H1 (cell line): ENCODE measurements at regions not wholly inside any gene's neighbourhood (a gene's known extent, or its start where the extent isn't known, plus 50 kb on each side); places are given as distances from the start of the nearest gene placed in this dataset.

Experiments
- CTCF ChIA-PET: fragments of 300-600 bp; sonication (Branson Sonifier 250); formaldehyde crosslinking; loops from one replicate; lab custom pipeline; 2021; ENCODE audit not compliant: partially characterized antibody; lab: Charles Lee
- POLR2A ChIA-PET: fragments of 300-600 bp; sonication (Branson Sonifier 250); formaldehyde crosslinking; loops from one replicate; lab custom pipeline; 2021; ENCODE audit warnings: inconsistent platforms; ENCODE audit not compliant: partially characterized antibody; lab: Charles Lee
- DNase-seq, 2 experiments: peaks; one replicate each; pipeline versions ENCODE4 v3.0.0 to v3.0.0-alpha.2; 2010 to 2022; ENCODE audit warnings: low spot score in 2 of 2, low read depth in 1 of 2, mixed read lengths in 1 of 2
- FAIRE-seq: peaks from 2 replicates; lab custom pipeline; 2011; peaks lifted over from hg19 to GRCh38; lab: Jason Lieb, UNC
- H2AFZ ChIP-seq: 2 replicates; pipeline ENCODE4 v1.8.1; 2012; ENCODE audit warnings: low read length, inconsistent platforms
- H2AK5ac ChIP-seq: 2 replicates; pipeline ENCODE4 v1.6.1; 2013; ENCODE audit warnings: low read depth, low read length
- H2BK120ac ChIP-seq: replicated peaks from 2 replicates; pipeline ENCODE3; 2013; ENCODE audit warnings: low read depth, low read length, inconsistent platforms
- H2BK12ac ChIP-seq: 2 replicates; pipeline ENCODE4 v1.6.1; 2013; ENCODE audit warnings: low read depth, low read length
- H2BK15ac ChIP-seq: 2 replicates; pipeline ENCODE4 v1.6.1; 2013; ENCODE audit warnings: low read length
- H2BK20ac ChIP-seq: 2 replicates; pipeline ENCODE4 v1.6.1; 2013; ENCODE audit warnings: low read length
- H2BK5ac ChIP-seq: 2 replicates; pipeline ENCODE4 v1.6.1; 2013; ENCODE audit warnings: low read depth, low read length
- H3K14ac ChIP-seq: 2 replicates; pipeline ENCODE4 v1.6.1; 2013; ENCODE audit warnings: inconsistent platforms; ENCODE audit not compliant: insufficient read length
- H3K18ac ChIP-seq: 2 replicates; pipeline ENCODE4 v1.6.1; 2013; ENCODE audit warnings: low read length; ENCODE audit errors: extremely low read depth
- H3K23ac ChIP-seq: 2 replicates; pipeline ENCODE4 v1.6.1; 2013; ENCODE audit warnings: inconsistent platforms; ENCODE audit not compliant: insufficient read length
- H3K23me2 ChIP-seq: 2 replicates; pipeline ENCODE4 v1.6.1; 2013; ENCODE audit warnings: low read depth, low read length
- H3K27ac ChIP-seq: 2 replicates; pipeline ENCODE4 v1.6.1; 2011; ENCODE audit warnings: low read depth, low read length, inconsistent platforms
- H3K27me3 ChIP-seq, 4 experiments: replicated peaks in 1 of 4; 1 replicate in 1 of 4; 2 replicates in 3 of 4; pipeline versions ENCODE4 v1.6.1 to v1.8.1; 2011 to 2013; ENCODE audit warnings: low read length in 3 of 4, mild to moderate bottlenecking in 3 of 4, inconsistent platforms in 2 of 4, mixed read lengths in 2 of 4, moderate library complexity in 1 of 4; ENCODE audit not compliant: control insufficient read depth in 3 of 4, insufficient read depth in 3 of 4; ENCODE audit errors: extremely low read depth in 1 of 4
- H3K36me3 ChIP-seq, 4 experiments: 2 replicates each; pipeline versions ENCODE4 v1.6.1 to v1.8.1; 2011 to 2013; ENCODE audit warnings: mild to moderate bottlenecking in 4 of 4, low read length in 3 of 4, moderate library complexity in 2 of 4, control low read depth in 1 of 4, inconsistent platforms in 1 of 4; ENCODE audit not compliant: insufficient read depth in 4 of 4, control insufficient read depth in 2 of 4
- H3K4ac ChIP-seq: replicated peaks from 2 replicates; pipeline ENCODE3; 2013; ENCODE audit warnings: low read length, low read depth, mixed read lengths, inconsistent platforms; ENCODE audit not compliant: insufficient read length
- H3K4me1 ChIP-seq, 4 experiments: replicated peaks in 1 of 4; 1 replicate in 1 of 4; 2 replicates in 3 of 4; pipeline versions ENCODE4 v1.6.1 to v1.8.1; 2011 to 2013; ENCODE audit warnings: low read length in 3 of 4, inconsistent platforms in 2 of 4, mixed read lengths in 1 of 4; ENCODE audit not compliant: insufficient read depth in 4 of 4, control insufficient read depth in 3 of 4
- H3K4me2 ChIP-seq, 2 experiments: 2 replicates each; pipeline versions ENCODE4 v1.6.1 to v1.8.1; 2011 to 2013; ENCODE audit warnings: low read depth in 2 of 2, low read length in 2 of 2, control low read depth in 1 of 2, inconsistent platforms in 1 of 2, mild to moderate bottlenecking in 1 of 2; ENCODE audit not compliant: insufficient read depth in 1 of 2
- H3K4me3 ChIP-seq, 4 experiments: fragments of 200-600, 300-600 bp in 1 of 4; sonication (generic), shearing (Covaris generic), sonication (Bioruptor Twin) in 1 of 4; 2 replicates each; pipeline versions ENCODE4 v1.5.1 to v1.8.1; 2011 to 2016; ENCODE audit warnings: low read length in 4 of 4, low read depth in 3 of 4, control low read depth in 2 of 4, inconsistent platforms in 2 of 4, mild to moderate bottlenecking in 2 of 4, mixed read lengths in 1 of 4, moderate library complexity in 1 of 4; ENCODE audit not compliant: insufficient read depth in 2 of 4; ENCODE audit errors: extremely low read depth in 1 of 4
- H3K56ac ChIP-seq: replicated peaks from 2 replicates; pipeline ENCODE3; 2013; ENCODE audit warnings: low read depth, mild to moderate bottlenecking, mixed read lengths, low read length, inconsistent platforms; ENCODE audit not compliant: insufficient read length
- H3K79me1 ChIP-seq: 2 replicates; pipeline ENCODE4 v1.6.1; 2013; ENCODE audit warnings: low read depth, low read length, control low read depth
- H3K79me2 ChIP-seq, 2 experiments: 2 replicates each; pipeline versions ENCODE4 v1.6.1 to v1.8.1; 2012 to 2013; ENCODE audit warnings: low read length in 2 of 2, mild to moderate bottlenecking in 2 of 2, inconsistent platforms in 1 of 2; ENCODE audit not compliant: insufficient read depth in 2 of 2, control insufficient read depth in 1 of 2
- H3K9ac ChIP-seq, 4 experiments: replicated peaks in 1 of 4; 1 replicate in 1 of 4; 2 replicates in 3 of 4; pipeline versions ENCODE4 v1.6.1 to v1.8.1; 2011 to 2013; ENCODE audit warnings: low read depth in 3 of 4, low read length in 3 of 4, control low read depth in 2 of 4, mild to moderate bottlenecking in 2 of 4, moderate library complexity in 2 of 4, inconsistent platforms in 1 of 4; ENCODE audit errors: extremely low read depth in 1 of 4
- H3K9me3 ChIP-seq, 2 experiments: 2 replicates each; pipeline versions ENCODE4 v1.6.1 to v1.8.1; 2012 to 2013; ENCODE audit warnings: mild to moderate bottlenecking in 2 of 2, moderate library complexity in 2 of 2, control low read depth in 1 of 2, inconsistent platforms in 1 of 2, low read depth in 1 of 2, low read length in 1 of 2, mixed read lengths in 1 of 2; ENCODE audit not compliant: insufficient read depth in 2 of 2
- H4K20me1 ChIP-seq, 2 experiments: replicated peaks in 1 of 2; 2 replicates each; pipeline versions ENCODE3 to v1.8.1; 2011 to 2013; ENCODE audit warnings: inconsistent platforms in 2 of 2, low read length in 2 of 2, mild to moderate bottlenecking in 1 of 2; ENCODE audit not compliant: insufficient read depth in 2 of 2, control insufficient read depth in 1 of 2
- H4K5ac ChIP-seq: 2 replicates; pipeline ENCODE4 v1.6.1; 2013; ENCODE audit warnings: low read length, low read depth, mixed read lengths, inconsistent platforms; ENCODE audit not compliant: insufficient read length
- H4K8ac ChIP-seq: 2 replicates; pipeline ENCODE4 v1.8.0; 2013; ENCODE audit warnings: mild to moderate bottlenecking, moderate library complexity, low read length, inconsistent platforms; ENCODE audit not compliant: insufficient read depth; ENCODE audit errors: extremely low read depth
- H4K91ac ChIP-seq: replicated peaks from 2 replicates; pipeline ENCODE3; 2013; ENCODE audit warnings: low read length, mixed read lengths, inconsistent platforms; ENCODE audit not compliant: insufficient read length
- SAP30 ChIP-seq: fragments of 300-600 bp; sonication (generic); IDR thresholded peaks from 2 replicates; pipeline ENCODE4 v1.7.1; 2012; ENCODE audit warnings: low read length, moderate library complexity, mild to moderate bottlenecking, inconsistent platforms; ENCODE audit not compliant: insufficient read depth, insufficient replicate concordance
- TBP ChIP-seq: IDR thresholded peaks from 2 replicates; pipeline ENCODE4 v1.6.1; 2011; ENCODE audit warnings: low read depth, low read length, improper control_type of control experiment
- WGBS, 2 experiments: shearing (Covaris generic) in 1 of 2; methylation state at CpG; one replicate each; pipeline versions ENCODE4 v1.1.6 to v1.1.7; 2013 to 2015; ENCODE audit warnings: low lambda C conversion rate in 2 of 2, mixed read lengths in 2 of 2, inconsistent platforms in 1 of 2, low coverage in 1 of 2, missing lambda C conversion rate in 1 of 2; ENCODE audit not compliant: insufficient replicate concordance in 2 of 2, insufficient coverage in 1 of 2, insufficient read length in 1 of 2; ENCODE audit errors: extremely low coverage in 1 of 2, missing lambda C conversion rate in 1 of 2; 5-methylcytosine and 5-hydroxymethylcytosine counted together
- TF ChIP-seq, protein P1 (sequence below): IDR thresholded peaks from 2 replicates; pipeline ENCODE4 v1.6.1; 2011; ENCODE audit warnings: low read depth, mild to moderate bottlenecking, low read length; ENCODE audit not compliant: insufficient read depth

DNA sequence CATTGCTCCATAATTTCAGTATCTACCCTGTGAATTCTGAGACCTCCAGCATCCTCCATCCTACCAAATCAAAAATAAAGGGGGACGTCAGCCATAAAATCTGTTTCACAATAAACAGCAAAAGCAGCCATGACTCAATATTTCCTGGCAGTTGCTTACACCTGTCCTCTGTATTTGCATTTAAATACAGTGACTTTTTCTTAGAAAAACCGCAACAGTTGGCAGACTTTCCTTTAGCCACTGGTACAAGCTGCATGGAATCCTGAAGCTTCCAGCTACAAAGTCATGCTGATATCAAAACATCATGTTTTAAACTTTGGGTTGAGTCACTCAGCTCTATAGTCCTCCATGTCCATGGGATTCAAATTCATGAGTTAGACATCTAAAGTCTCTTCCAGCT is 278.0 kb upstream of the KAZN start:
- H3K4me2 ChIP-seq = 0 out of 4 replicates have a peak overlapping the region, but pooled peaks of 1 of the 2 experiments have one; percentile 34
- ChIA-PET CTCF (no interaction called here), POLR2A (interaction anchor here (1.0 kb wide), 1 partner anchor 20 kb away, joined by 3 read pairs; no protein-coding TSS in a partner anchor)
- H2AK5ac ChIP-seq = no peak overlapping the region
- no peak overlapping the region for H3K9ac ChIP-seq
- no peaks in the 10 kb centered on the region for H3K79me2 ChIP-seq
- no peaks in the 10 kb centered on the region for H3K27me3 ChIP-seq
- no peaks in the 10 kb centered on the region for H3K79me1 ChIP-seq
- H4K91ac ChIP-seq = no peak overlapping the region
- no peak overlapping the region for H3K27ac ChIP-seq
- peaks cover 0 to 5% (median 2%) of the 10 kb centered on the region in 4 experiments; a peak in 1 of 7 replicates for H3K4me1 ChIP-seq
- H2BK120ac ChIP-seq = no peak overlapping the region
- H2AFZ ChIP-seq = no peak overlapping the region
- no peak overlapping the region for H4K8ac ChIP-seq
- H2BK5ac ChIP-seq = no peak overlapping the region
- FAIRE-seq (no peak), DNase-seq (no peak)
- H3K4me3 ChIP-seq = no peak overlapping the region; a peak in 1 of 8 replicates
- no peak overlapping the region for H2BK20ac ChIP-seq
- no peak overlapping the region for H3K56ac ChIP-seq
- no peak overlapping the region for H3K14ac ChIP-seq
- no peak overlapping the region for H2BK15ac ChIP-seq
- H3K4ac ChIP-seq = no peak overlapping the region
- no peak overlapping the region for H4K5ac ChIP-seq
- 36% methylated on average over 2 of the region's 2 CpGs; no CpG with 5 or more reads in 1 of the 2 experiments for WGBS, 2 experiments
- H4K20me1 ChIP-seq = no peaks in the 10 kb centered on the region
- no peaks in the 10 kb centered on the region for H3K36me3 ChIP-seq
- no peaks in the 10 kb centered on the region for H3K9me3 ChIP-seq
- H3K23ac ChIP-seq = no peak overlapping the region
- no peak overlapping the region for H2BK12ac ChIP-seq
- no peaks in the 10 kb centered on the region for H3K23me2 ChIP-seq
- no peak overlapping the region for H3K18ac ChIP-seq
- TF ChIP-seq TBP (no peak), SAP30 (no peak)
- TF ChIP-seq, protein P1, sequence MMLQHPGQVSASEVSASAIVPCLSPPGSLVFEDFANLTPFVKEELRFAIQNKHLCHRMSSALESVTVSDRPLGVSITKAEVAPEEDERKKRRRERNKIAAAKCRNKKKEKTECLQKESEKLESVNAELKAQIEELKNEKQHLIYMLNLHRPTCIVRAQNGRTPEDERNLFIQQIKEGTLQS = no peak
